ENCODE measurements at regions not wholly inside any gene's neighbourhood (a gene's known extent, or its start where the extent isn't known, plus 50 kb on each side); places are given as distances from the start of the nearest gene placed in this dataset.
"Not testable (repeated sequence)": the region's sequence is repeated elsewhere in the genome, so short reads cannot be mapped to it uniquely, and the experiment has no call there.

GRCh38 chr5:82956600-82956999 is 120.6 kb downstream of the TMEM167A start:
- DNase-seq (ENCODE audit: low read depth in 2 of 2) = no peak

- no peak for DNase-seq (ENCODE audit: low read depth in 2 of 2)
These were observed 124.9 kb downstream of the TMEM167A start for GRCh38 chr5:82952326-82952725.

DNA sequence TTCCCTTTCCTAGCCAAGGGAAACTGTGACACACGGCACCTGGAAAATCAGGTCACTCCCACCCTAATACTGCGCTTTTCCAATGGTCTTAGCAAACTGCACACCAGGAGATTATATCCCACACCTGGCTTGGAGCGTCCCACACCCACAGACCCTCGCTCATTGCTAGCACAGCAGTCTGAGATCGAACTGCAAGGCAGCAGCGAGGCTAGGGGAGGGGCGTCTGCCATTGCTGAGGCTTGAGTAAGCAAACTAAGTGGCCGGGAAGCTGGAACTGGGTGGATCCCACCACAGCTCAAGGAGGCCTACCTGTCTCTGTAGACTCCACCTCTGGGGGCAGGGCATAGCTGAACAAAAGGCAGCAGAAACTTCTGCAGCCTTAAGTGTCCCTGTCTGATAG is 132.9 kb downstream of the TMEM167A start:
- not testable (repeated sequence) for DNase-seq (ENCODE audit: low read depth in 2 of 2)

GRCh38 chr5:82942083-82942881 is 134.9 kb downstream of the TMEM167A start:
- DNase-seq (ENCODE audit: low read depth in 2 of 2) = no peak

- no peak for DNase-seq (ENCODE audit: low read depth in 2 of 2)
These were observed 138.1 kb downstream of the TMEM167A start for GRCh38 chr5:82938901-82939725.

- not testable (repeated sequence) for DNase-seq (ENCODE audit: low read depth in 2 of 2)
These were observed 144.5 kb downstream of the TMEM167A start for GRCh38 chr5:82932473-82933220.

GRCh38 chr5:82931110-82931509 is 146.1 kb downstream of the TMEM167A start:
- peak in 1 of 2 experiments; percentile 9 for DNase-seq (ENCODE audit: low read depth in 2 of 2)

GRCh38 chr5:82925061-82925411 is 152.2 kb downstream of the TMEM167A start:
- DNase-seq (ENCODE audit: low read depth in 2 of 2) = no peak

- no peak for DNase-seq (ENCODE audit: low read depth in 2 of 2)
These were observed 152.8 kb downstream of the TMEM167A start for GRCh38 chr5:82924226-82925060.

DNA sequence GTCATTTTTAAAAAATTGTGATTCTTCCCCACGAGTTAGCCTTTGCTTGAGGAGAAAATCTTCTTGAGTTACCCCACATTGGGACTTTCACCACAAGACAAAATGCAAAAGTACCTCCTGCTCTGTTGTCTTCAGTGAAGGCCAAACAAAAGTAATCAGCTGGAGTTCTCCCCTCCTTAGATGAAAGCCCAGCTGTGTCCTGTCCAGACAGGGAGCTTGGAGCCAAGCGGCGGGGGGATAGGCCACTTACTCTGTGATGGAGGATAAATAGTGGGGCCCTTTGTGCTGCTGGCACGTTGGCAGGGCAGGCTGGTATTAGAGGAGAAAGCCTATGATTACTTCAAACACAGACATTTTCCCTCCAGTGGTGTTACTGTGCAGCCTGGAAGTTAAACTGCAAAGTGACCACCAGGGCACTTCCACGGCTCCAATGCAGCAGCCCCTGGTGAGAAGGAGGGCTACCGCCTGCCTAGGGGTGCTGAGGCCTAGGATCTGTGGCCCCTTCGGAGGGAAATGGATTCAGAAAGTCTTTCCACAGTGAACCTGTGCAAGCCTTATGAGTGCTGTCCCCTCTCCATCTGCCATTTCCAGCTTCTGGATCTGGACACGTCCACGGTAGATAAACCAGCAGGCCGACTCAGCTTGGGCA is 155.0 kb downstream of the TMEM167A start:
- DNase-seq (ENCODE audit: low read depth in 2 of 2) = no peak

DNA sequence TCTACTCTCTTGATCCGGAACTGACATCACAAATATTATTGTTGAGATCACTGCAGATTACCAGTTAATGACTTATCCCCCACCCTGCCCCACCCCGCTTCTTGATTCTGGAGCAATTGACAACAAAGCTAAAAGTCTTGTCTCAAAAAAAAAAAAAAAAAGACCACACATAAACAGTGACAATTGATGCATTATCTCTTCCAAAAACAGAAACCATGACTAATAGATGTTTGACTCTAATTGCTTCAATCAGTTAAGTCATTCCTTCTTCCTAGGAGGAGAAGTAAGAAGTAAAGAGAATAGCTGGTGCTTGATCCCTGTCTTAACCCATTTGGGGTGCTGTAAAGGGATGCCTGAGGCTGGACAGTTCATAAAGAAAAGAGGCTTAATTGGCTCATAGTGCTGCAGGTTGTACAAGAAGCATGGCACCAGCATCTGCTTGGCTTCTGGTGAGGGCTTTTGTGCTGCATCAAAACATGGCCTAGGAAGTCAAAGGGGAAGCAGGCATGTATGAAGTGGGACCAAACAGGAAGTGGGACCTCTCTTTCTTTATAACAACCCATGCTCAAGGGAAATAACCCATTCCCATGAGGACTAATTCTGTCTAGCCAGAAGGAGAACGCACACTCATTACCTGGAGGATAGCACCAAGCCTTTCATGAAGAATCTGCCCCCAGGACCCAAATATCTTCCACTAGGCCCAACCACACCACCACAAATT is 158.7 kb downstream of the TMEM167A start:
- no peak for DNase-seq (ENCODE audit: low read depth in 2 of 2)

DNA sequence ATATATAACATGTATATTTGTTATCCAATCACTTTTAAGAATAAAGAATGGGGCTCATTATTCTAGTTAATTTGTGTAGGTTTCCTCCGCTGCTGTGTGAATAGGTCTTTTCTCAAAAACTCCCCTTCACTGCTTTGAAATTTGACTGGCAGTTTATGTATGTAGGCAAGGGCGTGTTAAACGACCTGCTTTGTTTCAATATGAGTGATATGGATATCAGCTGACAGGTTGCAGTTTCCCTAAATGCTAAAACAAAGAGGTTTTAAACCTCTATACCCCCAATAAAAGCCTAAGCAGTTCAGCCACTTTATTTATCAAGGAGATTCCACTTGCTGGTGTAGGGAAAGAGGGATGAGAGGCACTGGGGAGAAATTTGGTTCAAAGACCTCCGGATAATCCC is 159.6 kb downstream of the TMEM167A start:
- DNase-seq (ENCODE audit: low read depth in 2 of 2) = no peak

DNA sequence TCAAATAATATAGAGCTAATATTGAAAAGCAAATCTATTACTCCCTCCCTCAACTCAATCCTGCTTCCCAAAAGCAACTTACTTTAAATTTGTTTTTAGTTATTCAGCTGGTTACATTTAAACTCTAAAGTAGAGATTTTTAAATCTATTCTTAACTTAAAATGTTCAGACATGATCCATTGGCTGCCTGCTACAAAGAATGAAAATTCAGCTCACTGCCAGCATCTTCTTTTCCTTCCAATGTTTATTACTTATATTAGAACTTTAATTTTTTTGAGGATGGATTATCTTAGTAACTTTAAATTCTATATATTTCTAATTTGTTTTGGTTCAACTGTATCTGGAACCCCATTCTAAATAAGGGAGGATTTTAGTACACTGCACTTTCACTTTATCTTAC is 163.2 kb downstream of the TMEM167A start:
- DNase-seq (ENCODE audit: low read depth in 2 of 2) = no peak

DNA sequence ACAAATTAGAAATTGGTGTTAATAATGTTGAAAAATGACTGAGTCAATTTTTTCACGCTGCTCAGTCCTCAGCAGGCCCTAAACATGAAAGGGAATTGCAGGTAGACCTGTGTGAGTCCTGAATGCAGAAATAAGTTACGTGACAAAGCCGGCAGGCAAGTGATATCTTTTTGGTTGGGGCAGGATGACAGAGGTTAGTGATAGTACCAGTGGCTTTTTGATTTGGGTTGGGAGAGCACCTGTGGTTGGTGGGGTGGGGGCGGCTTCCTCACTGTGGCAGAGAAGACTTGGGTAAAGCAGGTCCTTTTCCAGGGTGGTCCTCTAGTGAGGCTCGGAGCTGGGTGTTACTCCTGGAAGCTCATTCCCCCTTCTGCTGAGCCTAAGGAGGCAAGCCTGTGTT is 164.7 kb downstream of the TMEM167A start:
- no peak for DNase-seq (ENCODE audit: low read depth in 2 of 2)

- no peak for DNase-seq (ENCODE audit: low read depth in 2 of 2)
These were observed 165.3 kb downstream of the TMEM167A start for GRCh38 chr5:82911910-82912309.

GRCh38 chr5:82910905-82911304 is 166.3 kb downstream of the TMEM167A start:
- no peak for DNase-seq (ENCODE audit: low read depth in 2 of 2)

- DNase-seq (ENCODE audit: low read depth in 2 of 2) = no peak
These were observed 166.7 kb downstream of the TMEM167A start for GRCh38 chr5:82910491-82910890.

DNA sequence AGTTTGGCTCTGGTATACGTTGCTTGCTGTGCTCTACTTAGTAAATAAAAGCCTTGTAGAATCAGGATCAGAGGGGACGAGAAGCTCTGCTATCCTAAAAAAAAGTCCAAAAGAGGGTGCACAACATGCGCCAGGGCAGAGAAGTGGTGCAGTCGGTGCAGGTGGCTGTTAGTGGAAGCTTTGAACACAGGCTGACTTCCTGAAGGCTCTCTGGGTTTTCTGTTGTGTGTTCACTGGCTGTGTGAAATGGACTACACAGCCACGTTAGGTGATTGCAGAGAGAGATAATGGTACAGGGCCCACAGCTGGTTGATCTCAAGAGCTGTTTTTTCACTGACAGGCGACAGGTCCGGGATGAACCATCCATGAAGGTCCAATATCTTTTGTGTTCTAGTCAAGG is 167.4 kb downstream of the TMEM167A start:
- DNase-seq (ENCODE audit: low read depth in 2 of 2) = no peak

DNA sequence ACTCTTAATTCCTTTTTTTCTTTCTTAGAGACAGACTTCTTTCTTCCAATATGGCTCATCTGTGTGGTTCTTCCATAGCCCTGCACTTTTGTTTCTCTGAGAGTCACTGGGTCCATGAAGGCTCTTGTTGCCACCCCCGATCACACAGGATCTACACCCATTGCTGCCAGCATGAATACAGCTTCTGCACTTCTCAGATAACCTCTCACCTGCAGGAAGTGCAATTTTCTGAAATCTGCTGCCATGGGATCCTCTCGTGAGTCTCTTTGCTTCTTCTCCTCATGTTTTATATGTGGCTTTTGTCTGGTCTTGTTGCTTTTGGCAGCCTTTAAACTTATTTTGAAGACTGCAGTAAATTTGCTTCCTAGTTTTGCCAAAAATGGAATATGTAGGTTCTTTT is 171.2 kb downstream of the TMEM167A start:
- no peak for DNase-seq (ENCODE audit: low read depth in 2 of 2)

- DNase-seq (ENCODE audit: low read depth in 2 of 2) = no peak
These were observed 175.8 kb downstream of the TMEM167A start for GRCh38 chr5:82901281-82901888.
